ENCODE measurements at regions not wholly inside any gene's neighbourhood (a gene's known extent, or its start where the extent isn't known, plus 50 kb on each side); places are given as distances from the start of the nearest gene placed in this dataset.

DNA sequence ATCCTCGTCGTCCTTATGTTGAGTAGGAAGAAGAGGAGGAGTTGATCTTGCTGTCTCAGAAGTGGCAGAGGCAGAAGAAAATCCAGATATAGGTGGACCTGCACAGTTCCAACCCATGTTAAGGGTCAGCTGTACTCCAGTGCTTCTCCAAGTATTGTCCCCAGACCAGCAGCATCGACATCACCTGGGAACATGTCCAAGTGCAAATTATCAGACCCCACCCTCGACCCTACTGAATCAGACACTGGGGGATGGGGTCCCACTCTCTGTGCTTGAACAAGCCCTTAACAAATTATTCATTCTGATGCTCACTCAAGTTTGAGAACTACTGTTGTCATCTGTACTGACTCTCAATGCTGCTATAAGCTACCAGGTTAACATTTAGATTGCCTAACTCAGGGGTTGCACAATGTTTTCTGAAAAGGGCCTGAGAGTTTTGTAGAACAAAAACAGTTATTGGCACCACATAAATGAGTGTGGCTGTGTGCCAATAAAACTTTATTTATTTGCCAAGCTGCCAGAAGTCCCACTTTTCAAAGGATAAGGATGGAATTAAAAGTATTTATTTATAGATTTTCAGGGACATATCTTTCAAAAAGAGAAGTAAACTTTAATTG lies 226.7 kb upstream of the IPO5 start:
- Histone ChIP-seq H3K9me3 (replicated peaks; ENCODE audit: control insufficient read depth, insufficient read depth, low read length) (no peaks in the 10 kb centered on the region), H3K9ac (ENCODE audit: control insufficient read depth, insufficient read depth, low read length) (no peak overlapping the region), H3K4me2 (ENCODE audit: control insufficient read depth, insufficient read depth) (no peak overlapping the region), H3K4me3 (no peak overlapping the region), H3K36me3 (ENCODE audit: control insufficient read depth in 2 of 2, insufficient read depth in 2 of 2, low read length in 1 of 2) (no peaks in the 10 kb centered on the region), H4K20me1 (ENCODE audit: control insufficient read depth, insufficient read depth) (no peaks in the 10 kb centered on the region), H2AFZ (ENCODE audit: control insufficient read depth, low read depth, low read length) (no peak overlapping the region), H3K27ac (ENCODE audit: control insufficient read depth, insufficient read depth) (no peak overlapping the region), H3K4me1 (ENCODE audit: control insufficient read depth, insufficient read depth, low read length) (no peaks in the 10 kb centered on the region), H3K27me3 (replicated peaks in 1 of 2; ENCODE audit: control insufficient read depth in 2 of 2, insufficient read depth in 2 of 2, low read length in 1 of 2) (no peaks in the 10 kb centered on the region), H3K79me2 (ENCODE audit: control insufficient read depth, insufficient read depth, low read length) (no peaks in the 10 kb centered on the region)
- in situ Hi-C loops (cut with MboI) (no loop called here), intact Hi-C loops (cut with micrococcal nuclease; ENCODE audit: unreplicated experiment) (no loop called here)
- TF ChIP-seq EED (IDR thresholded peaks at IDR 0.05; ENCODE audit: low read depth) (no peak), MEF2A (IDR thresholded peaks at IDR 0.05; ENCODE audit: insufficient read depth, low read depth, low read length) (no peak), USF1 (IDR thresholded peaks at IDR 0.05; ENCODE audit: borderline replicate concordance, extremely low read length, insufficient read depth, low read depth, low read length) (no peak), POLR2A (IDR thresholded peaks at IDR 0.05; ENCODE audit: low read depth, low read length) (no peak), BHLHE40 (IDR thresholded peaks at IDR 0.05; ENCODE audit: borderline replicate concordance in 1 of 2, low read depth in 2 of 2, low read length in 1 of 2) (no peak), CBX3 (IDR thresholded peaks at IDR 0.05; ENCODE audit: borderline replicate concordance, low read depth) (no peak), MEF2B (IDR thresholded peaks at IDR 0.05; ENCODE audit: partially characterized antibody, poor library complexity, severe bottlenecking) (no peak), KAT2A (conservative IDR thresholded peaks at IDR 0.05; ENCODE audit: control insufficient read depth, low read depth, low read length) (no peak), NR2C2 (IDR thresholded peaks at IDR 0.05; ENCODE audit: borderline replicate concordance, control insufficient read depth, insufficient read length, low read depth) (no peak), TBL1XR1 (IDR thresholded peaks at IDR 0.05; ENCODE audit: low read depth, low read length) (no peak), NBN (IDR thresholded peaks at IDR 0.05) (no peak)
- TF ChIP-seq, protein P1, sequence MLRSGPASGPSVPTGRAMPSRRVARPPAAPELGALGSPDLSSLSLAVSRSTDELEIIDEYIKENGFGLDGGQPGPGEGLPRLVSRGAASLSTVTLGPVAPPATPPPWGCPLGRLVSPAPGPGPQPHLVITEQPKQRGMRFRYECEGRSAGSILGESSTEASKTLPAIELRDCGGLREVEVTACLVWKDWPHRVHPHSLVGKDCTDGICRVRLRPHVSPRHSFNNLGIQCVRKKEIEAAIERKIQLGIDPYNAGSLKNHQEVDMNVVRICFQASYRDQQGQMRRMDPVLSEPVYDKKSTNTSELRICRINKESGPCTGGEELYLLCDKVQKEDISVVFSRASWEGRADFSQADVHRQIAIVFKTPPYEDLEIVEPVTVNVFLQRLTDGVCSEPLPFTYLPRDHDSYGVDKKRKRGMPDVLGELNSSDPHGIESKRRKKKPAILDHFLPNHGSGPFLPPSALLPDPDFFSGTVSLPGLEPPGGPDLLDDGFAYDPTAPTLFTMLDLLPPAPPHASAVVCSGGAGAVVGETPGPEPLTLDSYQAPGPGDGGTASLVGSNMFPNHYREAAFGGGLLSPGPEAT (IDR thresholded peaks at IDR 0.05; ENCODE audit: low read depth) = no peak
- ChIA-PET CTCF (no interaction called here), POLR2A (no interaction called here), SMC1A (ENCODE audit: uncharacterized antibody, unreplicated experiment) (no interaction called here), RAD21 (ENCODE audit: unreplicated experiment) (no interaction called here)
- no TSS peak for BruUV-seq (replicated peaks)
- WGBS (ENCODE audit: insufficient coverage, insufficient replicate concordance, low lambda C conversion rate, missing lambda C conversion rate) = 4% methylated on average over 4 of the region's 4 CpGs
- FAIRE-seq (no peak), DNase-seq (ENCODE audit: low read depth, low spot score) (no peak), ATAC-seq (no peak)

Measured in GM12878 (cell line).